HT1080 (cell line): ENCODE measurements at regions not wholly inside any gene's neighbourhood (a gene's known extent, or its start where the extent isn't known, plus 50 kb on each side); places are given as distances from the start of the nearest gene placed in this dataset.
A peak's percentile ranks its signal among the peaks of the same experiment; 100 is the strongest.

ENCODE experiments used
- DNase-seq: peaks from one replicate; pipeline ENCODE4 v3.0.0-alpha.2; 2015; ENCODE audit warnings: low read depth

DNA sequence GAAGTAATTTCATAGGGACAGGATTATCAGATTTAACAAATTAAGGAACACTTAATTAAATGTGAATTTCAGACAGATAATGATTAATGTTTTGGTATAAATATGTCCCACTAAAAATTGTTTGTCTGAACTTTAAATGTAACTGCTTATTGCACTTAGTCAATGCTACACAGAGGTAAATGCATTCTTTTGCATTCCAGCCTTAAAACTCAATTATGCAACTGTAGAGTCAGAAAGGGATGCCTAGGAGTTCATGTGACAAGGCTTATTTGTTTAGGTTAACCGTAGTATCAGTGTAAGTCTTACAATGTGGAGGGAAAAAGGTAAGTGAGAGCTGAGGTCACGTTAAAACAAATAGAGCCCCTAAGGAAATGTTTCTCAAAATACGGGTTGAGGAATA, 347.2 kb upstream of the ARGLU1 start:
- DNase-seq: no peak

DNA sequence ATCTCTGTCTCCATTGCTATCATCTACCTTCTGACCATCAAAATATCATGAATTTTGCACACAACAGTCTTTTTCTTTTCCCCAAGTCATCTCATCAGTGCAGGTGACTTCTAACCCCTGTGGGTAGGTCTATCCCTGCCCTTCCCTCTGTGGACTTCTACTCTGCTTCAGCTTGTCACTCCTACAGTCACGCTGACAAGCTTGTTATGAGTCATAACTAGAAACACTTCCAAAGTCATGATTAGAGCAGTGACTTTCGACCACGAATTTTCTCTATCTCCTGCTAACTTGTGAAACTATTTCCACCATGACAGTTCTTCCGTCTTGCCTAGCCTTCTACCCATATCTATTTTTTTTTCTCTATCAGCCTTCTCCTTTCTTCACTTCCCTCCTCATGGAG, 343.7 kb upstream of the ARGLU1 start:
- peak; percentile 21 for DNase-seq

DNA sequence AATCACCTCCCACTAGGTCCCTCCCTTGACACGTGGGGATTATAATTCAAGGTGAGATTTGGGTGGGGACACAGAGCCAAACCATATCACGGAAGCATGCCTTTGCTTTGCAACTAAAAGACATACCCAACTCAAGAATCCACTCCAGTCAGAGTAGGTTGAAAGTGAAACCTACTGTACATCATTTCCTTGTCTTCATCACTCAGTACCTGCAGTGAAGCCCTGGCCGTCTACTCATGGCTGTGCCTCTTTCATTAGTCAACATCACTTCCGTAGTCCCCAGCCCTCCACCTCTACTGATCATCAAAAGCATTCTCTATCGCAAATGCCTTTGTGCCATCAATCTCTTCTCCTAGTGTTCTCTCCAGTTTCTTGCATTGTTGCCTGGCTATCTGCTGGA, 343.1 kb upstream of the ARGLU1 start:
- DNase-seq: peak; percentile 7

DNA sequence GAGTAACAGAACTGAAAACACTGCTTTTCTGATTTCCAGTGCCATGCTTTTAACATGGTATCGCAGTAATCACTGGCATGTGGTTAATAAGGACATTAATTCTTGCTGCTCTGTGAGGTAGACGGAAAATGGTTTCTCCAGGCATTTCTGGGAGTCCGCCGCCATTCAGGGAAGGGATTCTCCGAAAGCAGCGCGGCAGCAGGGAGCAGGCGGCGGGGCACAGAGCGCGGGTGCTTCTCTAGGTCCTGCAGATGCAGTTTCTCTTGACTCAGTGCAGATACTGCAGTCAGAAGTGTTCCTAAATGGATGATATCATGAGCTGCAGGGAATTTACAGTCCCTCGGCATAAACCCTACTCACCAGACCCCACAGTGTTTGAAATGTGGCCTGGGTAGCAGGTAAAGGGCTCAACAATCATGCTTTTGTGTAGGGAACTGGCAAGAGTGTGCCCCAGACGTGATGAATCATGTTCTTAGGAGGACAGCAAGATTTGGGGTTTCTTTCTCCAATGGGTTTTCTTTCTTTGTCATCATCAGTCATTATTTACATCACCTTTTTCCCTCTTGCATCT, 338.6 kb upstream of the ARGLU1 start:
- DNase-seq: peak; percentile 8

DNA sequence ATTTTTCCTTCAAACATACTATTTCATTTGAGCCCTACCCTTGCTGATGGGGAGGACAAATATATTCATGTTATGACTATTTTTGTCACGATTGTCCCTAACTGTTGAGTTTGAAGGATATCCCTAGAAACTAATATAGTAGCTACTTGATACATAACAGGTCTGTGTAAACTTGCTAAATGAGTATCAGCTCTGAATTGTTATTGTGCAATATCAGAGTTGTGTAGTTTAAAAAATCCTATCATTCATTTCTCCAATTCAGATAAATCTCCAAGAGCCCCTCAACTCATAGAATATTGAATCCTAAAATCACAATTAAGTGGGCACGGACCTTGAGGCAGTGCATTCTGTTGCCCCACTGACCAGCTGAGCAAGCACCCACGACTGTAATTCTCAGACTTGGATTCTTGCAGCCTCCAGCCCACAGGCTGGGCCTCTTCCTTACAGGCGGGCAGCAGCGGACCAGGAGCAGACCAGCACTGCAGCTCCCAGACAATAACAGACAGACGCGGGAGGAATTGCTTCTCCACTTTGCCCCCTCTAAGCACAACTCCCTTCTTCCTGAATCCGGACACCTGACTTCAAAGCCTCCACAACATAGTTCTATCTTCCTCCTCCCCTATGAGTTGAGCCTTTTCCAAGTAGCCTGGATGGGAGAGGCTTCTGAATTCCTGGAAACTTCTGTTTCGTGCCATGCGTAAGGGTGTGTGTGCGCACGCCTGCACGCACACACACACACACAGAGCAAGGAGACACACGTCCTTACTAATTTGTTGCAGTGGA, 337.6 kb upstream of the ARGLU1 start:
- no peak for DNase-seq

DNA sequence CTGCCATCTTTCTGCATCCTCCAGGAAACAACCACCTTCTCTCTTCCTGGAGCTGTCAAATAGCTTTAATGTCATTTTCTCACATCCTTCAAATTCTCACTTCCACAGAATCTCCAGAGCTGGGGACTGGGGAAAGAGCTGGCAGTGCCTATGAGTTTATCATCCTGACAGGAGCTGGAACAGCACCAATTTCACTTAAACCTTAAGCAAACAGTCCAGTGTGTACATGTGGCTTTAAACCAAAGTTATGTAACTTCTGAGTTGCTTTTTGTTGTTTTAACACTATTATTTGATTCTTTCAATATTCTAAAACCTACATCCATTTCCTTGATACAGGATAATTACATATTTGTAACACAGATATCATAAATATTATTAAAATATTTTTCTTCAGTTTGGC, 331.5 kb upstream of the ARGLU1 start:
- DNase-seq: no peak

DNA sequence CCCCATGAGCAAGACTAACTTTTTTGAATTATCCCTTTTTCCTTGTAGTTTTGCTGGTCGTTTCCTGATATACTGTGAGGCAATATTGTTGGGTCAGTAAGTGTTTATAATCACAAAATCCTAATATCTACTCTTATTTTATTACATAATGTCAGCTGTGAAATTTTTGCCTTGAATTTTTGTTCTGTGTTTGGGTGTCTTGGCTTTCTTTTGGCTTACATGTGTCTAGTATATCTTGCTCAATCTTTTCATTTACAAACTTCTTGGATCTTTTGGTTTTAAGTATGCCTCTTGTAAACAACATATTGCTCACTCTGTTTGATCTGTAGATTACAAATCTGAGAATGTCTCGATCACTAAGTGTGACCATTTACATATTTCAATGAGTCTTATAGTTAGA, 330.3 kb upstream of the ARGLU1 start:
- no peak for DNase-seq

DNA sequence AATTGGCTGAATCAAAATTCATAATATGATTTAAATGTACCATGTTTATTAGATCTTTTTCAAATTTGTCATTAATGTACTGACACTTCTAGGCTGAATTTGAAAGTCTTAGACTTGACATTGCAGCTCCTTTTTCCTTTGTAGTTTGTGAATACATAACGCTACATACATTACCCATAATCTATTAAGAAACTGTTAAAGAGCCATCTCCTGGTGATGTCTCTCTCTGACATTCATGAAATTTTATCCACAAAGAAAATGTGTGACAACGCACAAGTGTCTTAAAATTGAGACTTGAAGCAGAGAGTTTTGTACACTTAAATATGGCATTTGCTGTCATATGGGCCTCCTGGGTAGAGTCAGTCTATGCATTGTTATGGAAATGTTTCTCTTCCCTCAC, 320.2 kb upstream of the ARGLU1 start:
- DNase-seq: no peak

DNA sequence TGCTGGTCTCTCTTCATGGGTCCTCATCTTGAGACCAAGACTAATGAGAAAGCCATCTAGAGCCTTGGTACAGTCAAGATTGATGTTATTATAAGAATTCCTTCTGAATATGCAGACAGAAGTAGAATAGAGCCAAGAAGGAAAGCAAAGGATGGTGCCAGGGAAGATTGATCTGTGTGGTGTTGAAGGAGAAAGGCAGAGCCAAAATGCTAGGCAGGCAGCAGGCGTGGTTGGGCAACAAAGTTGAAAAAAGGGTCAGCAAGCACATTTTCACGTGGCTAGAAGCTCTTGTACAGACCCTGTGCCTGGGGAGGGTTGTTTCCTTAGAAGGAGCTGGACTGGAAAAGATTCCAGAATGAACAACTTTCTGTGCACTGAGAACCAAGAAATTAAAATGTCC, 319.7 kb upstream of the ARGLU1 start:
- DNase-seq: no peak

DNA sequence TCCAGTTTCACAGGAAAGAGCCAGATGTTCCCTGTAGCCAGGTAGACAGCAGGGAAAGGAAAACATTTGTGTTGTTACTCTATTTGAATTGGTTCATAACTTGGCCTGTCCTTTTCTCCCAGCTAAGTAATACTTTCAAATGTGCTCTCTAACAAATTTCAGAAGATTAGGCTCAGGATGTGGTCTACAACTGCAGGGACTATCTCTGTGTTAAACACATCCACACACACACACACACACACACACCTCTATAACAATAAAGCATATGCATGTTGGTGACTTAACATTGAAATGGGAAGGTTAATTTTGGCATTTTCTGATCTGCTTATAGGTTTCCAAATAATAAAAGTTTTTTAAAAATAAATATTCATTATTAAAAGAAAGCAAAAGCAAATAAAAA, 316.0 kb upstream of the ARGLU1 start:
- no peak for DNase-seq

DNA sequence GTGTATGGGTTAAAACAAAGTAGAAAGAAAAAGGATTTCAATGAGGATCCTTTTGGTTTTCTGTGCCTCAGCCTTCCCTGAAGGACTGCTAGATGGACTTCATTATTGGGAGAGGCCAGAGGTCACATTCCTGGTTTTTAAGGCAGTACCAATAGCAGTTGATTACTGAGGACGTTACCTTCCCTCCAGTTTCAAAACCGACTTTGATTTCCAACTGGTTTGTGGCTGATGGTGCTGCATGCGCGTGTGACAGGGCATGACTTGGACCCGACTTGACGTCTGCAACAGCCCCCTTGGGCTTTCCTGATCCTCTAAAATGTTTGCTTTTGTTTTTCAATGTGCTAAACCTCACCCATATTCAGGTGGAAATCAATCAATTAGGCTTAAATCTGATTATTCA, 314.3 kb upstream of the ARGLU1 start:
- DNase-seq: no peak

DNA sequence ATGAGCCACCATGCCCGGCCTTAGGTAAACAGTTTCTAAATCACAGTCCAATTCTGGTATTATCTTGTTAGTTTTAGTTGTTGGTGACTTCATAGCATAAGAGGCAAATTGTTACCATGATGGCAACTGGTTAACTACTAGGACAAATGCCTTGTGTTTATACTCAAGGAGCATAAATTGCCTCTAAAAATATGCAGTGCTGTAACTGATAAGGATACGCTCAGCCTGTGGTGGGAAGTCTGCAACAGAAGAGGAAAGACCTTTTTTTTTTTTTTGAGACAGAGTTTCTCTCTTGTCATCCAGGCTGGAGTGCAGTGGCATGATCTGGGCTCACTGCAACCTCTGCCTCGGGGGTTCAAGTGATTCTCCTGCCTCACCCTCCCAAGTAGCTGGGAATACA, 311.9 kb upstream of the ARGLU1 start:
- DNase-seq: no peak

DNA sequence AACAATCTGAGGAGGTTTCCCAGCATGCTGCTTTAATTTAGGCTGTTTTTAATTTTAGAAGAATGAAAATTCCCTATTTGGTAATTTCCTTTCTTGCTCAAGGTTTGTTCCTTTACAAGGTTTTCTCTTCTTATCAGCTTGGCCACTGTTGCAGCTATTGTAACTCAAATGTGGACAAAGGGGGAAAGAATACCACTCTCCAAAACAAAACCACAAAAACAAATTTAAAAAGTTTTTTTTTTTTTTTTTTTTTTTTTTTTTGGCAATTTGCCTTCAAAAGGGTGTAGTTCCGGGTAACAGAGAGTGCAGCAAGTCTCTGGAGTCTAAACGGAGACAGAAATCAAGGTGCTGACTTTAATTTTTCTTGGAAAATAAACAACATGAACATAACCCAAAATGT, 306.4 kb upstream of the ARGLU1 start:
- no peak for DNase-seq

DNA sequence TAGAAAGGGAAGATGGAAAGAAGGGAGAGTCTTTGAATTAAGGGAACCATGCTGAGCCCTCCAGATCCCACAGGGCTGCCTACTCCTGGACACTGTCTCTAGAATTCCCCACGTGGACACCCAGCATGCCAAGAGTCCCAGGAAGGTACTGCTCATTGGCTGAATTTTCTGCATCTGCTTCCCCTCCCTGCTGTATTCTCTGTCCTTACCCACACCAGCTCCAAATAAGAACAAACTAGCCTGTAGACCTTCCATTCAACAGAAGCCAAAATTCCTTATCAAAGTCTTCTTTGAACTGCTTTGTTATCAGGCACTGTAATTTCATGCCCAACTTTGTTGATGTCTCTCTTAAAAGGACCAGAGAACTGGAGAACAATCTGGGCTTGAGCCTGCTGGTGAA, 305.9 kb upstream of the ARGLU1 start:
- no peak for DNase-seq

DNA sequence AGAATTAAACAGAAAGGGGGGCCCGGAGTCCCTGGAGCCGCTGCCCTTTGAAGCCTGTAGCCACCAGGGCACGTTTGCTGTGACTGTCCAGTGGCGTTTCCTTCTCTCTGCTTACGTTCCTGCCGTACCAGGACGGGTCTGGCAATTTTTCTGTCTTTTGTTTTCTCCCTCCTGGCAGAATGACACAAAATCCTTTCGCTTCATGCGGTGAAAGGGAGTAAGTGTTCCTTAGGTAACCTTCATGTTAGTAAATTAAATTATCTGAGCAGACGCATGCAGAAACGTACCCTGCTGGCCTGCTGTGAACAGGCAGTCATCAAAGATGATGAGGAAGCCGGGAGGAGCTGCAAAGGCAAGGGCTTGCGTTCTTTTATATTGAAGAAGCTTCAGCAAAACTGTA, 299.3 kb upstream of the ARGLU1 start:
- DNase-seq: no peak

DNA sequence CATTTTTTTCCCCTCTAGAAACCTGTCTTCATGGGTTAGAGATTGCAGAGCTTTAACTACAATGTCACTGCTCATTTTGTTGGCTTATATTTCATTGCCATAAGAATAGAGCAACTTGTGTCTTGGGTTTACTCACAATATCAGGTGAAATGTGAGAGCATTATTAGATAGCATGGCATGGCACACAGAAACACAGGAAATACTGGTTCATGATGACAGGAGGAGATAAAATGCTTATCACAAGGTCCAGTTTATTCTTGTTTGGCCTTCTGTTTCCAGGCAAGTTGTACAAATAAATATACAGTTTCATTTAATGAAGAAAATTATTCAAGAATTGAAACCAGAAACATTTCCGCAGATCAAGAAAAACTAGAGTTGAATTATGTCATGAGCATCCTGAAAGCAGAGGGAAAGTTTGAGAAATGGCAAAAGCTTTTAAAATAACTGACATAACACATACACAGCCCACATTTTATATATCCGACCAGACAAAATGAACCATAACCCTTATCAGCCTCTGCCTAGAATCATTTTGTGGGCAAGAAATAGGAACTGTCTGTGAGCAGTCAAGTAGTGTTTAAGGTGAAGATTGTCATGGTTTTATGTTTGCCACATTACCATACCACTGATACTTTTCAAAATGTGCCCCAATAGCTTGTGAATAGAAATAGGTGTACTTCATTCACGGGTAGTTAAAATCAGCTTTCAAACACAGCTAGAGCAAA, 297.9 kb upstream of the ARGLU1 start:
- no peak for DNase-seq

DNA sequence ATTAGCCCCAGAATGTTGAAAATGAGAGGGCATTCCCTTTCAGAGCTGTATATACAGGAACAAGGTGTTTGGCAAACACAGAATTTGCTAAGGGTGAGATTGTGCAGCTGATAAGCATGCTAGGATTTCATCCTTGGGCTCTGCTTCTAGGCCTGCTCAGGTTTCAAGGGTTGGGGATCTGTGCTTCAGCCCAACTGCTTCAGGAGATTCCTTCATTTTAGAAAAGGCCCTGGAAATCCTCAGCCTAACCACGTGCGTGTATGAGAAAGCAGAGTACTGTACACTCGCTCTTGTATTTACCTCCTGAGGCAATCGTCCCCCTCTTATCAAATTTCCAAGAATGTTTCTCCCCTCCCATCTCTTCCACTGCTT, 291.6 kb upstream of the ARGLU1 start:
- no peak for DNase-seq

DNA sequence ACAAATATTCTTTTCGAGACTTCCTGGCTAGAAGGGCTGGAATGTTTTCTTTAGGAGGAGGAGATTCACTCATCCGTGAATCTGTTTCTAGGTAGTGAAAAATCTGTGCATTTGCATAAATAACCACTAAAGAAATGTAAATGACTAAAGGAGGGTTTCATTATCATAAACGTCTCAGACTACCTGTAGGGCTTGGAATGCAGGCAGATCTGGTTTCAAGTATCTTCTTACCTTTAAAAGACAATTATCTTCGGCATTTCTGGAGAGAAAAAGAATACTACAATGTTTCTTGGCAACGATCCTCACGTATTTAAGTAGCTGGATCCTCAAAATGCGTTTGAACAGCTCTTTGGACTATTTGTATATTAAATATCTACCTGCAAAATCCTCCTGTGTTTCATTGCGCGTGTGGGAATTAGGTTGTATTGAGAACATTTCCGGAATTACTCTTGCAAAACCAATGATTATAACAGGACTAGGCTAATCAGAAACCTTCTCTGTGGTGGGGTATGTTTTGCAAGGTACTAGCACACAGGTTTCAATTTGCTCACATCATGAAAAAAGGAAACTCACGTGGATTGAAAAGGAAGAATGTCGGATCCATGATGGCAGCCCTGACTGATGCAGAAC, 291.1 kb upstream of the ARGLU1 start:
- no peak for DNase-seq

DNA sequence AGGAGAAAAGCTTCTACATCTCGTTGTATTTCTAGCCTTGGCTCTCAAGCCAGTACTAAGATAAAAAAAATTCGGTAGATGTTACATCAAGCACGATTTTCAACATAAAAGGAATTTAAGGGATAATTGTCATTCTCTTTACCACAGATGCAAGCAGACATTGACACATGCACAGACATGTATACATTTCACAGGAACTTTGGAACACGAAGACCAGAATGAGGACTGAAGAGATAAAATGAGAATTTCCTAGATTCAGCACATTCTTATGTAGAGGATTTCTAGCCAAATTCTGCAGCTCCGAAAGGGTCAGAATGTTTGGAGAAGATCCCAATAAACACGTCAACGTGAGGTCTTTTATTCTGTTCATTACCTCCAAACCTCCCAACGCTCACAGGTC, 284.5 kb upstream of the ARGLU1 start:
- DNase-seq: no peak

DNA sequence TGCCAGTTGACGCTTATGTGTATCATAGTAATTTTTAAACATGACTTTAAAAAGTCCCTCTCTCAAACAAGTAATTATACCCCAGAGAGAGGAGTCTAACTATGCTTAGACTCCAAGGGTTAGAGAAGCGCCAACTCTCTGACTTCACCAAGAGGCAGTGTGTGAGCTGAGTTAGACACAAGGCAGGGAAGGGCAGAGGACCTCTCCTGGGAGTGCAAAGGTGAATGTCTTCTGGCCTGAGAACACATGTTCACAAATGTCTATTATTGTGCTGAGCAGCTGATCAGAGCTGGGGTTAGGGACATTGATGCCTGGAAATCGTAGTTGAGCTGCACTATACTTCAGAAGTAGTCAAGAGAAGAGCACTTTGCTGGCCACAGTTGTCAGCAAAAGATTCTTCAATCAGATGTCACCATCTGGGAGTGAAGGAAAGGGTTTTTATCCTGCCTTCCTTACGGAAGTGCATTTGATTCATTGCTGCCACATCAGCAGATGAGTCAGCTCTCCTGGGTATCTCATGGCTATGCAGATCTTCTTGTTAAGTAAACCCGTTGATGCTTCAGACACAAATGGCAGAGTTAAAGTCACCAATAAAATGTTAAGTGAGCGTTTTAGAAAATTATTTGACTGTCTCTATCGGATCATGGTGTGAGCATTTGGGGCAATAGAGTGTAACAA, 283.2 kb upstream of the ARGLU1 start:
- DNase-seq: peak; percentile 75

DNA sequence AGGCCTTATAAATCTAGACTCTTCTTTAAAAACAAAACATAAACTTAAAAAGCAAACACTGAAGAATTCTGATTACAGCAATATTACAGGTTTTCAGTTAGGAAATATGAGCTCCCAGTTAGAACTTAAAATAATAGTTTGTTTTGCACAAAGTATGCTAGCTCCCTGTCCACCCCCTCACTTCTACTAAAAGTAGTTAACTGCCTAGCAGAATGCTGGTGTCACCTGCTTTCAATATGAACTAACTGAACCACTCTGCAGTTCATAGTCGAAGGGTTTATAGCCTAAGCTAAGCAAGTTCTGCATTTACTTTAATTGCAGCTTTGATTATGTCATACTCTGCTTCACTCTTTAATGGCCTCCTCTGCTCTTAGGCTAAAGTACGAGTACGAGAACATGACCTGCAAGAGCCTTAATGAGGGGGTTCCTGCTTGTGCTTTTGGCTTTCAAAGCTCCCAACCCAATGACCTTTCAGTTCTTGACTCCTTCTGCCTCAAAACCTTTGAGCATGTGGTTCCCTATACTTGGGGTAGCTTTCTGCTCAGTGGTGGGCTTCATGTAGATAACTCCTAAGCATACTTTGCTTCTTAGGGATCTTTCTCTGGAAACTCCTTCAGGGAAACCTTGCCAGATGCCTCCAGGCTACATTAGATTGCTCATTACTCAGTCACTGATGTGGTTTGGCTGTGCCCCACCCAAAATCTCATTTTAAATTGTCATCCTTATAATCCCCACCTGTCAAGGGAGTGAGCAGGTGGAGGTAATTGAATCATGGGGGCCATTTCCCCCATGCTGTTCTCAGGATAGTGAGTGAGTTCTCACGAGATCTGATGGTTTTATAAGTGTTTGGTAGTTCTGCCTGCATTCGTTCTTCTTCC, 278.9 kb upstream of the ARGLU1 start:
- DNase-seq: no peak
